ENCODE measurements at regions not wholly inside any gene's neighbourhood (a gene's known extent, or its start where the extent isn't known, plus 50 kb on each side); places are given as distances from the start of the nearest gene placed in this dataset.

DNA sequence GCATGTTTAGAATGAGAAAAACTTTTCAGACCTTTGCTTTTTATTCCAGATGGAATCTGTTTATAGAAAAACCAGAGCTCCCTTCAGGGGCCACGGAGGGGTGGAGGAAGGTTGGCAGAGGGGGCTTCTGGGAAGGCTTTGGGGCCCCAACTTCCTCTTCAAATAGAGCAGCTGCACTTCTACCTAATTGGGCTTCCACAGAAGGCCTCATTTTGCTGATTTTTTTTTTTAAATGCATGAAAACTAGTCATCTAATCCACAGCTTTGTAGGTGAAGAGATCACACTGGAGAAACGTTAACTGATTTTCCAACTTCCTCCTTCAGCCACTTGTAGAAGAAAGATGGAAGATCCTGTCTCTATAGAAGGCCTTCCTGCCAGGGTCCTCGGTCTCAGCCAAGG, 181.8 kb downstream of the BCL11A start:
- Histone ChIP-seq H3K36me3 (no peaks in the 10 kb centered on the region), H3K4me3 (ENCODE audit: low read depth, low read length) (no peak overlapping the region), H3K27me3 (no peaks in the 10 kb centered on the region), H3K4me1 (no peaks in the 10 kb centered on the region), H3K9me3 (no peaks in the 10 kb centered on the region)
- no peak for DNase-seq
- TF ChIP-seq, protein P1, sequence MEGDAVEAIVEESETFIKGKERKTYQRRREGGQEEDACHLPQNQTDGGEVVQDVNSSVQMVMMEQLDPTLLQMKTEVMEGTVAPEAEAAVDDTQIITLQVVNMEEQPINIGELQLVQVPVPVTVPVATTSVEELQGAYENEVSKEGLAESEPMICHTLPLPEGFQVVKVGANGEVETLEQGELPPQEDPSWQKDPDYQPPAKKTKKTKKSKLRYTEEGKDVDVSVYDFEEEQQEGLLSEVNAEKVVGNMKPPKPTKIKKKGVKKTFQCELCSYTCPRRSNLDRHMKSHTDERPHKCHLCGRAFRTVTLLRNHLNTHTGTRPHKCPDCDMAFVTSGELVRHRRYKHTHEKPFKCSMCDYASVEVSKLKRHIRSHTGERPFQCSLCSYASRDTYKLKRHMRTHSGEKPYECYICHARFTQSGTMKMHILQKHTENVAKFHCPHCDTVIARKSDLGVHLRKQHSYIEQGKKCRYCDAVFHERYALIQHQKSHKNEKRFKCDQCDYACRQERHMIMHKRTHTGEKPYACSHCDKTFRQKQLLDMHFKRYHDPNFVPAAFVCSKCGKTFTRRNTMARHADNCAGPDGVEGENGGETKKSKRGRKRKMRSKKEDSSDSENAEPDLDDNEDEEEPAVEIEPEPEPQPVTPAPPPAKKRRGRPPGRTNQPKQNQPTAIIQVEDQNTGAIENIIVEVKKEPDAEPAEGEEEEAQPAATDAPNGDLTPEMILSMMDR (IDR thresholded peaks at IDR 0.05; ENCODE audit: low read depth, low read length), result no peak

- Histone ChIP-seq H3K9me3 (no peaks in the 10 kb centered on the region), H3K27me3 (no peaks in the 10 kb centered on the region), H3K4me1 (no peaks in the 10 kb centered on the region), H3K36me3 (no peaks in the 10 kb centered on the region), H3K4me3 (ENCODE audit: low read depth, low read length) (no peak overlapping the region)
- no peak for DNase-seq
- TF ChIP-seq, protein P1 (IDR thresholded peaks at IDR 0.05; ENCODE audit: low read depth, low read length), result no peak
Measured at GRCh38 chr2:60371219-60371618, 182.2 kb downstream of the BCL11A start.

DNA sequence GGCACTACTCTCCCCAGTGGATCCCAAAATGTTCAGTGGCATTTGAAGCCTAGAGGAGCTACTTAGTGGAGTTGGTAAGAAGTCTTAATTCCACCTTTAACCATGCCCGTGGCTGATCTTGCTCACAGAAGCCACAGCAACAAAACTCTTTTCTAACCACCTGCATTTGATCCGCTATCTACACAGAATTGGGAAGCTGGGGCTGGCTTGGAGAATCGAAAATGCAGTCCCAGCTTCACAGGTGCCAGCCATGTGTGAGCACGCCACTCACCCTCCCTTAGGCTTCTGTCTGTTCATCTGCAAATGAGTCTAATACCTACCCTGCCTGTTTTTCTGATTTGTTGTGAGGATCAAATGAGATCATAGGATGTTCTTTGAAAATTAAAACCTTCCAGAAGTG, 182.6 kb downstream of the BCL11A start:
- Histone ChIP-seq H3K4me3 (ENCODE audit: low read depth, low read length) (no peak overlapping the region), H3K27me3 (no peaks in the 10 kb centered on the region), H3K4me1 (no peaks in the 10 kb centered on the region), H3K9me3 (no peaks in the 10 kb centered on the region), H3K36me3 (no peaks in the 10 kb centered on the region)
- DNase-seq, result no peak
- TF ChIP-seq, protein P1 (IDR thresholded peaks at IDR 0.05; ENCODE audit: low read depth, low read length), result no peak

DNA sequence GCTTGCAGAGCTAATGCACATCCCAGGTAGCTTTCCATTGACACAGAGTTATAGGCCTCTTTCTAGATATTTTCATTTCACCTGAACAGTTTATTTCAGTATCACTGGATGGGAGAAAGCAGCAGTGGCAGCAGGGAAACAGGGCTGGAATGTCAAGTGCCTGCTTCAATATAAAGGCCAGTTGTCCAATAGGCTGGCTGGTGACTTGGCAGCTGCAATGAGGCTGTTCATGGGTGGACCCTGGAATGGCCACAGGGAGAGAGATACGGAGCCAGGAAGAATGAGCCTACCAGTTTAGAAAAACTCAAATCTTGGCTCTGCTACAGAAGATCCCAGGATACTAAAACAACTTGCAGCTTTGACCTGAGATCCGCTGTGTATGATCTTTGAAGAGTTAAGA, 185.0 kb downstream of the BCL11A start:
- H3K27me3 ChIP-seq, result no peaks in the 10 kb centered on the region
- no peaks in the 10 kb centered on the region for H3K36me3 ChIP-seq
- no peak overlapping the region for H3K4me3 ChIP-seq (ENCODE audit: low read depth, low read length)
- DNase-seq, result no peak
- no peaks in the 10 kb centered on the region for H3K4me1 ChIP-seq
- no peaks in the 10 kb centered on the region for H3K9me3 ChIP-seq
- TF ChIP-seq, protein P1 (IDR thresholded peaks at IDR 0.05; ENCODE audit: low read depth, low read length), result no peak

DNA sequence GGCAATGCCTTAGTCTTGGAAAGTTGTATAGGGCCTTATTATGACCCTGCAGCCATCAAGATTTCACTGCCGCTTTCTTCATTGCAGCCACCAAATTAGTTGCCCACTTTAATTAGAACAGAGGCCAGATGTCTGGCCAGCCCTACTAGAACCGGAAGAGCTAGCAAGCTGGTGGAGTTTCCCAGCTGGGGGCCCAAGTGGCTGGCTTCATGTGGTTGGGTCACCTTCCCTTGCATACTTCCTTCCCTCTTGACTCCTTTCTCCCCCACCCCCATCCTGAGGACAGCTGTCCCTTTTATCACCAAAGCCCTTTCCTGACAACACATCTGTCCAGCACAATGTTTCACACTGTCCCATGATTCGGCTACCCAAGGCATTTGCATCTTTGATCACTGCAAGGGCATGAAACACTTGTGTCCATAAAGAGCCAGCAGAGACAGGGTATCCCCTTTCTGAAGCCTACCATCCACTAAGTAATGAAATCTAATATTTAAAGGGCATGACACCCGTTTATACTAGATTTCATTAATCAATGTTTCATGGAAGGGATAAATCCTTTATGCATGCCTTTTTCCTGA, 187.2 kb downstream of the BCL11A start:
- Histone ChIP-seq H3K4me3 (ENCODE audit: low read depth, low read length) (no peak overlapping the region), H3K36me3 (no peaks in the 10 kb centered on the region), H3K27me3 (no peaks in the 10 kb centered on the region), H3K4me1 (no peaks in the 10 kb centered on the region), H3K9me3 (no peaks in the 10 kb centered on the region)
- TF ChIP-seq, protein P1 (IDR thresholded peaks at IDR 0.05; ENCODE audit: low read depth, low read length), result no peak
- no peak for DNase-seq

DNA sequence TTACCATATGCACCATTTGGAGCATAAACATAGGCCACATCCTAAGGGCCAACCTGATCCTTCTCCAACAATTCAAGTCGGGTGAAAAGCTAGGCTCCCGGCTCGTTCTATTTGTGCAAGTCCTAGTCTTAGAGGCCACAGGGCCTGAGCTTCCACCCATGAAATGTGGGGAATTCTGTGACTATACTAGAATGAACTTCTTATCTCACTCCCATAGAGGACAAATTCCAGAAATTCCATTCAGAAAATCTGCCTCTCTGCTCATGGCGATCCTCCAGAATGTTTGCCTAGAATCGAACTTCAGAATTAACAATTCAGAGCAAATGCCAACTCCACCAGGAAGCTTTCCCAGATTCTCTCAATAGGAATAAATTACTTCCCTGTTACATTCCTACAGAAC, 187.9 kb downstream of the BCL11A start:
- Histone ChIP-seq H3K4me1 (no peaks in the 10 kb centered on the region), H3K9me3 (no peaks in the 10 kb centered on the region), H3K36me3 (no peaks in the 10 kb centered on the region), H3K4me3 (ENCODE audit: low read depth, low read length) (no peak overlapping the region), H3K27me3 (no peaks in the 10 kb centered on the region)
- TF ChIP-seq, protein P1 (IDR thresholded peaks at IDR 0.05; ENCODE audit: low read depth, low read length), result no peak
- DNase-seq, result no peak

Measured in BE2C (cell line).